Fibroblast of pulmonary artery (primary cell): ENCODE measurements at regions not wholly inside any gene's neighbourhood (a gene's known extent, or its start where the extent isn't known, plus 50 kb on each side); places are given as distances from the start of the nearest gene placed in this dataset.

Source experiments
- DNase-seq: peaks from one replicate; pipeline ENCODE4 v3.0.0-alpha.2; 2010; ENCODE audit warnings: low read depth
- H3K4me3 ChIP-seq: replicated peaks from 2 replicates; pipeline ENCODE4 v1.5.1; 2011; ENCODE audit warnings: low read depth, mild to moderate bottlenecking, control low read depth, low read length, moderate library complexity
- CTCF ChIP-seq: IDR thresholded peaks from 2 replicates; pipeline ENCODE4 v1.5.1; 2011; ENCODE audit warnings: mild to moderate bottlenecking, control low read depth, low read length, inconsistent platforms; ENCODE audit errors: missing control alignments

GRCh38 chr10:70965566-70965965, 77.2 kb upstream of the PCBD1 start:
- H3K4me3 ChIP-seq, result no peak overlapping the region
- no peak for TF ChIP-seq CTCF
- DNase-seq, result no peak

- no peak for DNase-seq
- no peak for TF ChIP-seq CTCF
- no peak overlapping the region for H3K4me3 ChIP-seq
Measured at GRCh38 chr10:70966646-70967553, 78.5 kb upstream of the PCBD1 start.

DNA sequence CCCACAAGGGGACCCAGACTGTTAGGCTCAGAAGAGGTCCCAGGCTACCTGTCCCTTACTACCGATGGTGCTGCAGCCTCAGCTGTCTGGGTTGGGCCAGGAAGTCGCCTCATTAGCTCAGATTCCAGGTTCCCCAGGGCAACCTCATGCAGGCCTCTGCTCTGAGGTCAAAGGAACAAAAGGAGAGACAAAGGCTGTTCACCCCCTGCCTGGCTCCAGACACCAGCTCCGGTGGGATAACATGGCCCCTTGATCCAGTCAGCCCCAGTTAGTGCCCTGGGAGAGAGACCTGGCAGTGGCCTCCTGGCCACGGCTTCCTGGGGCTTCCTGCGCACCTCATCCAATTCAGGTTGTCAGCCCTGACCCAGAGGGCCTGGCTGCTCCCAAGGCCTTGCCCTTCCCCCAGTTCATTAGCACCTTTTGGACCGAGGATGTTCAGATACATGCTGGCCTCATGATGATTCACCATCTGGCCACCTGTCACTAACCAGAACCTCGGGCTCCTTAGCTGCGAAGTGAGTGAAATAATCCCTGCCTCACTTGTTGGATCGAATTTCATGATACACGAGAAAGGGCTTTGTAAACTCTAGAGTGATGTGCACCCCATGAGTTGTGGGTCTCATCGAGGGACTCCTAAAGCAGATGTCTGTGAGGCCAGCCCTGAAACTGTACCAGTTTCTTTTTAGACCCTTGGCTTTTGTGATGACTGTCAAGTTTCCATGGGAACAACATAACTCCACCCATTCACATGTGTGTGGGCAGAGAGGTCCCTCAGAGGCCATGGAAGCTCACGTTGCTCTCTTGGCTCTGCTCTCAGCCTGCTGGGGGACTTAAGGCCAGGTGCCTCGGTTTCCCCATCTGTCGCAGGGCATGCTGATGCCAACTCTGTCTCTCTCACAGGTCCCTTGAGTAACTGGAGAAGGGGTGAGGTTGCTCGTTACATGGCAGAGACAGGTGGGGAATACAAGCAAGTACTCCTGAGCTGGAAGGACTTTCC, 79.5 kb upstream of the PCBD1 start:
- H3K4me3 ChIP-seq, result no peak overlapping the region
- no peak for DNase-seq
- no peak for TF ChIP-seq CTCF

DNA sequence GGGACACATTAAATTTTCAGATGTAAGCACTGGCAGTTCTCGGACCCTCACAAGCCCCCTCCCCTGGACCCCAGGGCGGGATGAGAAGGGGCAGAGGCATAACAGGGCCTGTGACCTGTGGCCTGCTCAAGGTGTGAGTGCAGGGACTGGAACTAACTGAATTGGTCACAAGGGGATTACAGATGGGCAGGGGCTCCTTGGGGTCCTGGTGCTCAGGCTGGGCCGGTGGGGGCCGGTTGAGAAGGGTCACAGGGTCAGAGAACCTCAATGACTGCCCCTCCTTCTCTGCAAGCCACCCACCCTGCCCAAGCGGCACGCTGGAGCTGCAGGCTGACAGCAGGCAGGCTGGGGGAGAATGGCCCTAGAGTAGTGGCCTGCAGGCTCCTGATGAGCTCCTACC, 80.8 kb upstream of the PCBD1 start:
- TF ChIP-seq CTCF, result no peak
- no peak overlapping the region for H3K4me3 ChIP-seq
- no peak for DNase-seq

- H3K4me3 ChIP-seq, result no peak overlapping the region
- TF ChIP-seq CTCF, result no peak
- DNase-seq, result peak; percentile 69
Measured at GRCh38 chr10:70970830-70971229, 82.5 kb upstream of the PCBD1 start.

GRCh38 chr10:70973275-70973674, 84.9 kb upstream of the PCBD1 start:
- TF ChIP-seq CTCF, result no peak
- H3K4me3 ChIP-seq, result no peak overlapping the region
- no peak for DNase-seq
